ENCODE measurements at regions not wholly inside any gene's neighbourhood (a gene's known extent, or its start where the extent isn't known, plus 50 kb on each side); places are given as distances from the start of the nearest gene placed in this dataset.

DNA sequence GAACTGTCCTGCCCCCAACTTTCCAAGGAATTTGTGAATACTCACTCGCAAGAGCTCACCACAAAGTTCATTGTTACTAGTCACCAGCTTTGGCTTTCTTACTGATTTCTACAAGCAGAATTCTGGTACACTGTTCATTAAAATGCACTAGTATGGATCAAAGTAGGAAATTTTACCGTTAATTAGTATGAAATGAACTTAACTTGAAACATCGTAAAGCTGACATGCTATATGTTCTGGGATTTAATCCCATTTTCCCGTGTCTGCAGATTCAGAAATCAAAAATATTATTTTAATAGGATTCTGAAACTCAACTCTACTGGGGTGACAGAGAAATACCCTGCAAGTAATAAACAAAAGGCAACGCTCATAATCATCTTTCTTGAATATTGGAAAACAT, 399.3 kb downstream of the DOK5 start:
- TF ChIP-seq, protein P1, sequence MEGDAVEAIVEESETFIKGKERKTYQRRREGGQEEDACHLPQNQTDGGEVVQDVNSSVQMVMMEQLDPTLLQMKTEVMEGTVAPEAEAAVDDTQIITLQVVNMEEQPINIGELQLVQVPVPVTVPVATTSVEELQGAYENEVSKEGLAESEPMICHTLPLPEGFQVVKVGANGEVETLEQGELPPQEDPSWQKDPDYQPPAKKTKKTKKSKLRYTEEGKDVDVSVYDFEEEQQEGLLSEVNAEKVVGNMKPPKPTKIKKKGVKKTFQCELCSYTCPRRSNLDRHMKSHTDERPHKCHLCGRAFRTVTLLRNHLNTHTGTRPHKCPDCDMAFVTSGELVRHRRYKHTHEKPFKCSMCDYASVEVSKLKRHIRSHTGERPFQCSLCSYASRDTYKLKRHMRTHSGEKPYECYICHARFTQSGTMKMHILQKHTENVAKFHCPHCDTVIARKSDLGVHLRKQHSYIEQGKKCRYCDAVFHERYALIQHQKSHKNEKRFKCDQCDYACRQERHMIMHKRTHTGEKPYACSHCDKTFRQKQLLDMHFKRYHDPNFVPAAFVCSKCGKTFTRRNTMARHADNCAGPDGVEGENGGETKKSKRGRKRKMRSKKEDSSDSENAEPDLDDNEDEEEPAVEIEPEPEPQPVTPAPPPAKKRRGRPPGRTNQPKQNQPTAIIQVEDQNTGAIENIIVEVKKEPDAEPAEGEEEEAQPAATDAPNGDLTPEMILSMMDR (IDR thresholded peaks at IDR 0.05) = no peak
- ATAC-seq (no peak), DNase-seq (no peak)
- Histone ChIP-seq H3K9me3 (peaks cover 4% of the 10 kb centered on the region), H3K4me3 (no peak overlapping the region), H3K4me1 (ENCODE audit: low read depth) (no peaks in the 10 kb centered on the region), H3K36me3 (ENCODE audit: low read depth) (no peaks in the 10 kb centered on the region)
- intact Hi-C loops (cut with DNase I, micrococcal nuclease) = no loop called here

GRCh38 chr20:54872440-54872839, 397.0 kb downstream of the DOK5 start:
- DNase-seq = no peak
- Histone ChIP-seq H3K36me3 (ENCODE audit: low read depth) (no peaks in the 10 kb centered on the region), H3K9me3 (peaks cover 4% of the 10 kb centered on the region), H3K4me3 (no peak overlapping the region), H3K4me1 (ENCODE audit: low read depth) (no peaks in the 10 kb centered on the region)
- ATAC-seq = no peak
- TF ChIP-seq, protein P1 (IDR thresholded peaks at IDR 0.05) = no peak
- intact Hi-C loops (cut with DNase I, micrococcal nuclease) = no loop called here

- Histone ChIP-seq H3K36me3 (ENCODE audit: low read depth) (no peaks in the 10 kb centered on the region), H3K9me3 (no peaks in the 10 kb centered on the region), H3K4me1 (ENCODE audit: low read depth) (no peaks in the 10 kb centered on the region), H3K4me3 (no peak overlapping the region)
- no peak for ATAC-seq
- TF ChIP-seq, protein P1 (IDR thresholded peaks at IDR 0.05) = no peak
- DNase-seq = no peak
- intact Hi-C loops (cut with DNase I, micrococcal nuclease) = no loop called here
These were observed 394.4 kb downstream of the DOK5 start for GRCh38 chr20:54869765-54870164.

DNA sequence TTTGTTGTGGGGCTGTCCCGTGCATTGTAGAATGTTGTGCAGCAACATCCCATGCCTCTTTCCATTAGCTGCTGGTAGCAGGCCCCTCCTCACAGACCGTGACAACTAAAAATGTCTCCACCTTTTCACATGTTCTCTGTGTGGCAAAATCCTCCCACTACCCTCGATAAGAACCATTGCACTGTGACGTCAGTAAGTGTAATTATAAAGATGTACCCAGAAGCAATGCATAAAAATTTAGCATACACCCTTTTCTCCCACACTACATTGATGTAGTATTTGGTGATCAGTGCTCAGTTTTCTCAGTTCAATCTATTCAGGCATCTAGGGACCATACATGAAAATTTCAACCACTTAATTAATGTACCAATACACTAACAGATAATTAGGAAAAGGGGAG, 389.9 kb downstream of the DOK5 start:
- intact Hi-C loops (cut with DNase I, micrococcal nuclease) = no loop called here
- H3K9me3 ChIP-seq = no peaks in the 10 kb centered on the region
- H3K4me3 ChIP-seq = no peak overlapping the region
- ATAC-seq (no peak), DNase-seq (no peak)
- TF ChIP-seq, protein P1 (IDR thresholded peaks at IDR 0.05) = no peak
- no peaks in the 10 kb centered on the region for H3K36me3 ChIP-seq (ENCODE audit: low read depth)
- no peaks in the 10 kb centered on the region for H3K4me1 ChIP-seq (ENCODE audit: low read depth)

DNA sequence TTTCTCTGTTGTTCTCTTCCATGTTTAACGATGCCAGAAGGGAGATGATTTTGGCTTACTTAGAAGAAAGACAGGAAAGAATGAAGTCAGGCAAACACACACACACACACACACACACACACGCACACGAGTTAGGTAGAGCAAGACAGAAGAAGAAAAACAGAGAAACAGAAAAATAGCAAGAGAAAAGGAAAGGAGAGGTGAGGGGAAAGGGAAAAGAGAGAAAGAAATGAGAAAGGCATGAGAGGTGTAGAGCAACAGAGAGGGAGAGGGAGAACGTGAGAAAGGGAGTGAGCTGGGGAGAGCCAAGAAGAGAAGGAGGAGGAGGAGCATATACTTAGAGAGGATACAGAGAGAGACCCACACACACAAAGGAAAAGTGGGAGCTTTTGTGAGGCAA, 385.3 kb downstream of the DOK5 start:
- Histone ChIP-seq H3K36me3 (ENCODE audit: low read depth) (no peaks in the 10 kb centered on the region), H3K4me1 (ENCODE audit: low read depth) (no peaks in the 10 kb centered on the region), H3K4me3 (no peak overlapping the region), H3K9me3 (no peaks in the 10 kb centered on the region)
- intact Hi-C loops (cut with DNase I, micrococcal nuclease) = no loop called here
- no peak for ATAC-seq
- no peak for DNase-seq
- TF ChIP-seq, protein P1 (IDR thresholded peaks at IDR 0.05) = no peak

DNA sequence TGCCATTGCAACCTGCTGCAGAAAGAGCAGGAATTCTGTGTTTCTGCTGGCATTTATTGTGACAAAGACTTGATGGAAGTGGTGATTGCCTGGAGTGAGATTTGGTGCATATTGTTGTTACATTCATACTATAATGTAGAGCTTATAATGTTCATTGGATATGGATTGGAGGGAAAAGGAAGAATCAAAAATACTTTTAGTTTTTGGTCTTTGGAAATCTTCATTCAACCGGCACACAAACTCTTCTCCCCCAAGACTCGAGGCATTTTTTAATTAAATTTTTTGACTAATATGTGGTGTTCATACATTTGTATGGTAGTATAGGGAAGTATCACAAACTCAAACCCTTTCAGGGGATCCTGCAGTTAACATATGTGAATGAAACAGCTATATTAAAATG, 380.8 kb downstream of the DOK5 start:
- DNase-seq (no peak), ATAC-seq (no peak)
- Histone ChIP-seq H3K4me3 (no peak overlapping the region), H3K4me1 (ENCODE audit: low read depth) (no peaks in the 10 kb centered on the region), H3K9me3 (no peaks in the 10 kb centered on the region), H3K36me3 (ENCODE audit: low read depth) (no peaks in the 10 kb centered on the region)
- intact Hi-C loops (cut with DNase I, micrococcal nuclease) = no loop called here
- TF ChIP-seq, protein P1 (IDR thresholded peaks at IDR 0.05) = no peak

Data from mucosa of descending colon (tissue), 3 donors.